ENCODE measurements at regions not wholly inside any gene's neighbourhood (a gene's known extent, or its start where the extent isn't known, plus 50 kb on each side); places are given as distances from the start of the nearest gene placed in this dataset.
"Not testable (repeated sequence)": the region's sequence is repeated elsewhere in the genome, so short reads cannot be mapped to it uniquely, and the experiment has no call there.

- DNase-seq (ENCODE audit: low read depth in 1 of 2, low spot score in 1 of 2), result no peak
These were observed 320.5 kb upstream of the THBS1 start for GRCh38 chr15:39260391-39260790.

GRCh38 chr15:39260791-39261190 is 320.1 kb upstream of the THBS1 start:
- no peak for DNase-seq (ENCODE audit: low read depth in 1 of 2, low spot score in 1 of 2)

- DNase-seq (ENCODE audit: low read depth in 1 of 2, low spot score in 1 of 2), result not testable (repeated sequence)
These were observed 319.3 kb upstream of the THBS1 start for GRCh38 chr15:39261397-39262183.

GRCh38 chr15:39262995-39263772 is 317.7 kb upstream of the THBS1 start:
- DNase-seq (ENCODE audit: low read depth in 1 of 2, low spot score in 1 of 2), result not testable (repeated sequence)

GRCh38 chr15:39265261-39265660 is 315.6 kb upstream of the THBS1 start:
- no peak for DNase-seq (ENCODE audit: low read depth in 1 of 2, low spot score in 1 of 2)

GRCh38 chr15:39266890-39267289 is 314.0 kb upstream of the THBS1 start:
- no peak for DNase-seq (ENCODE audit: low read depth in 1 of 2, low spot score in 1 of 2)

GRCh38 chr15:39267685-39268084 is 313.2 kb upstream of the THBS1 start:
- no peak for DNase-seq (ENCODE audit: low read depth in 1 of 2, low spot score in 1 of 2)

- no peak for DNase-seq (ENCODE audit: low read depth in 1 of 2, low spot score in 1 of 2)
These were observed 311.5 kb upstream of the THBS1 start for GRCh38 chr15:39269352-39269751.

- DNase-seq (ENCODE audit: low read depth in 1 of 2, low spot score in 1 of 2), result no peak
These were observed 311.1 kb upstream of the THBS1 start for GRCh38 chr15:39269821-39270220.

GRCh38 chr15:39270221-39270855 is 310.5 kb upstream of the THBS1 start:
- no peak for DNase-seq (ENCODE audit: low read depth in 1 of 2, low spot score in 1 of 2)

- no peak for DNase-seq (ENCODE audit: low read depth in 1 of 2, low spot score in 1 of 2)
These were observed 309.9 kb upstream of the THBS1 start for GRCh38 chr15:39270934-39271333.

GRCh38 chr15:39272901-39273300 is 308.0 kb upstream of the THBS1 start:
- DNase-seq (ENCODE audit: low read depth in 1 of 2, low spot score in 1 of 2), result no peak

- DNase-seq (ENCODE audit: low read depth in 1 of 2, low spot score in 1 of 2), result no peak
These were observed 307.0 kb upstream of the THBS1 start for GRCh38 chr15:39273717-39274411.

- DNase-seq (ENCODE audit: low read depth in 1 of 2, low spot score in 1 of 2), result no peak
These were observed 305.8 kb upstream of the THBS1 start for GRCh38 chr15:39275066-39275465.

- no peak for DNase-seq (ENCODE audit: low read depth in 1 of 2, low spot score in 1 of 2)
These were observed 301.6 kb upstream of the THBS1 start for GRCh38 chr15:39279311-39279710.

GRCh38 chr15:39281094-39281493 is 299.8 kb upstream of the THBS1 start:
- no peak for DNase-seq (ENCODE audit: low read depth in 1 of 2, low spot score in 1 of 2)

GRCh38 chr15:39282663-39283208 is 298.1 kb upstream of the THBS1 start:
- DNase-seq (ENCODE audit: low read depth in 1 of 2, low spot score in 1 of 2), result no peak

- DNase-seq (ENCODE audit: low read depth in 1 of 2, low spot score in 1 of 2), result no peak
These were observed 297.3 kb upstream of the THBS1 start for GRCh38 chr15:39283531-39283930.

- no peak for DNase-seq (ENCODE audit: low read depth in 1 of 2, low spot score in 1 of 2)
These were observed 295.8 kb upstream of the THBS1 start for GRCh38 chr15:39285071-39285470.

GRCh38 chr15:39285663-39286062 is 295.2 kb upstream of the THBS1 start:
- DNase-seq (ENCODE audit: low read depth in 1 of 2, low spot score in 1 of 2), result no peak

GRCh38 chr15:39286706-39287105 is 294.2 kb upstream of the THBS1 start:
- no peak for DNase-seq (ENCODE audit: low read depth in 1 of 2, low spot score in 1 of 2)

Measured in activated CD4-positive, alpha-beta T cell treated with anti-CD3 and anti-CD28 coated beads, Interleukin-2, amount 50 U/mL, for 24 hours (primary cell).